ENCODE measurements at regions not wholly inside any gene's neighbourhood (a gene's known extent, or its start where the extent isn't known, plus 50 kb on each side); places are given as distances from the start of the nearest gene placed in this dataset.

- TF ChIP-seq SP1 (IDR thresholded peaks at IDR 0.05): no peak
- no peak for TF ChIP-seq FOXA1 (IDR thresholded peaks at IDR 0.05)
- no peak for TF ChIP-seq TARDBP (IDR thresholded peaks at IDR 0.05)
These were observed 240.2 kb upstream of the CLEC14A start for GRCh38 chr14:38496092-38496491.
